ENCODE measurements at regions not wholly inside any gene's neighbourhood (a gene's known extent, or its start where the extent isn't known, plus 50 kb on each side); places are given as distances from the start of the nearest gene placed in this dataset.

GRCh38 chr6:106767271-106767670 is 137.9 kb downstream of the QRSL1 start:
- TF ChIP-seq CTCF (IDR thresholded peaks at IDR 0.05) (no peak), POLR2A (IDR thresholded peaks at IDR 0.05) (no peak)

Data from Peyer's patch (tissue), 4 donors.